Fibroblast of skin of back (primary cell): ENCODE measurements at regions not wholly inside any gene's neighbourhood (a gene's known extent, or its start where the extent isn't known, plus 50 kb on each side); places are given as distances from the start of the nearest gene placed in this dataset.

Source experiments
- DNase-seq: peaks from one replicate; pipeline ENCODE4 v3.0.0-alpha.2; 2013

DNA sequence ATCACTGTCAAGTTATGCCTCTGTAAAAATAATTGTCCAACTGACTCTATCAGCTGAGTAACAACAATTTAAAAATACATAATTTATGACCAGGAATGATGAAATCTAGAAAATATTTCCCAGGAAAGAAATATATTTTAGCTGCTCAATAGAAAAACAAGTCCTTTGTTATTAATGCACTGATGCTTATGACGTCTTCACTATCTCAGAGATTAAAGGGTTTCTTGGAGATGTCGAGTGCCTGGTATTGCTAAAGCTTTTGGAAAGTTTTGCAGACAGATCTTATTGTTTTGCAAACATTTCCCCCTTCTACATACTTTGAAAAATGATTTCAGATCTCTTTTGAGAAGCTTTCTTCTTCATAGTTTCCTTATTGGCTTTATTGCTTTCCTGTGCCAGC lies 154.6 kb upstream of the RPS6KA3 start:
- DNase-seq = peak; percentile 5

DNA sequence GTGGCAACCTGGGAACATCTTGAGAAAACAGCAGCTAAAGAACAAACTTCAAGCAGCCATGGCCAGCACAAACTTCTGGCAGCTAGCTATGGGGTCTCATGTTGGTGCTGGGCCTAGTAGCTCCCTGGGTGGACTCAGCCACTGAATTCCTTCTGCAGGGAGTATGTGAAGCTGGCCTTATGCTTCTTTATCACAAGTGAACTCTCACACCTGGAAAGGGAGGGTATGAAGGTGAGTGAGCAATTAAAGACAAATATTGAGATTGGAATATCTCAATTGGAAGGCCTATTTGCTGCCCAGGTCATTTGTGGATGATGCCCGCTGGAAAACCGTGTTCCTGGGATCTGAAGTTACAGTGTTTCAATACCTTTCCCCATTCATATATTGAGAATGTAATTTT lies 153.3 kb upstream of the RPS6KA3 start:
- DNase-seq = no peak

DNA sequence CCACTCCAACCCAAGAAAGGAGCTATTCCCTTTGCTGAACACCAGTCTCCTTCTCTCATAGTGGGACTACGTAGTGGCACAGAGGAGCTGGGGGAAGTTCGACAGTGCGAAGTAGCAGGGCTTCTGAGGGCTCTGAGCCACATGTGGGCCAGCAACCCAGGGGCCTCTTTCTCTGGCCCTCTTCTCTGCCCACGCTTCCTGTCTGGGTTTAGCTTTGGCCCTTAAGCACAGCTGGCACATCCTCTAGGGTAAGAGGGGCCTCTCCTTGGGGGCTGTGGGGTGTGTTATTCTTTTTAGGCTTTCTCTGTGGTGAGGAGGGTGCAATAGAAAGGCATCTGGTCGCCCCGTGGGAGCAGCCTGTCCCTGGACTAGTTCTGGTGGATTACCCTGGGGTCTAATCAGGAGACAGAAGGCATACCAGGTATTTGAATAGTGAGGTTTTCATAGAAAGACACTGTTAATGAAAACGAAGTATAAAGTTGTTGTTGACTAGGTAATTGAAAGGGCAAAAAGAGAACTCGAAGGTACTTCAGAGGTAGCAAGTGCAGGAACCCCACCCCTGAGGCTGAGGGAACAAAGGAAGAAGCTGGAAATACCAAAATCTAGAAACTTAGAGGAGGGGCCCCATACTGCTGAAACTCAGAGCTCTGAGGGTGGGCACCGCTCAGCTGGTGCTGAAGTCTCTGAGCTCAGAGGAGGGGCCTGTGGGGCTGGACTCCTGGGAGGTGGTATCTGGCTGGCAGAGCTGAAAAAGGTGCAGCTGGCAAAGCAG lies 151.9 kb upstream of the RPS6KA3 start:
- DNase-seq = no peak

DNA sequence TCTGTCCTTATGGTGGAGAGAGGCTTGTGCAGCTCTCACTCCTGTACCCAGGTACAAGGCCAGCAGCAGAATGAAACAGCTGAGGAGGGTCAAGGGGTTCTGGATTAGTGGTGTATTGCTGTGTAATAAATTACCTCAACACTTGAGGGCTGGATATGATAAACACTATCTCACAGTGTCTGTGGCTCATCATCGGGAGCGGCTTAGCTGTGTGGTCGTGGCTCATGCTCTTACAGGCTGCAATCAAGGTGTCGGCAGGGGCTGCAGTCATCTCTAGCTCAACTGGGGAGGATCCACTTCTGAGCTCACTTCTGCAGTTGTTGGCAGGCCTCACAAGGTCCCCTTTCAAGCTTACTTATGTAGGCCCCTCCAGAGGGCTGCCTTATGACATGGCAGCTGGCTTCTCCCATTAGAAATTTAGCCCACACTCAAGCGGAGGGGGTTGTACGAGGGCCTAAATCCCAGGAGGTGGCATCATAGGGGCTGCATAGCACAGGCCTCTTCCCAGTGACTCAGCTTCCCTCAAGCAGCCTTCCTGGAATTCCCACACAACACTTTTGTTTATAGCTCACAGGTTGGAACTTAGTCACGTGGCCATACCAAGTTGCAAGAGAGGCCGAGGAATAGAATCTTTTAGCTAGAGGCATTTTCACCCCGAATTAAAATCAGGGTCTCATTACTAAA lies 148.2 kb upstream of the RPS6KA3 start:
- peak; percentile 6 for DNase-seq

DNA sequence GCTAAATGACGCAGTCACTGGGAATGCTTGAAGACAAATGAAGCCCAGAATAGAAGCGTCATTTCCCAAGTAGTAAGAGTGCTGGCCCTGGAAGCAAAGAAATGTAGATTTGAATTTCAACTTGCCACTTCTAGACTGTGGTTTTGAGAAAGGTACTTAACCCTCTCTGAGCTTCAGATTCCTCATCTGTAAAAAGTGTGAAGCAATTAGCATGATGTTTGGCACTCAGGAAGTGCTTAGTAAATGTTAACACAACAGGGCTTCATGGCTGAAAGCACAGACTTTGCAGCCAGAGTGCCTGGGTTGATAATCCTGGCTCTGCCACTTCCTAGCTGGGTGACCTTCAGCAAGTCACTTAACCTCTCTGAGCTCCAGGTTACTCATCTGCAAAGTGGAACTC lies 147.4 kb upstream of the RPS6KA3 start:
- DNase-seq = no peak

DNA sequence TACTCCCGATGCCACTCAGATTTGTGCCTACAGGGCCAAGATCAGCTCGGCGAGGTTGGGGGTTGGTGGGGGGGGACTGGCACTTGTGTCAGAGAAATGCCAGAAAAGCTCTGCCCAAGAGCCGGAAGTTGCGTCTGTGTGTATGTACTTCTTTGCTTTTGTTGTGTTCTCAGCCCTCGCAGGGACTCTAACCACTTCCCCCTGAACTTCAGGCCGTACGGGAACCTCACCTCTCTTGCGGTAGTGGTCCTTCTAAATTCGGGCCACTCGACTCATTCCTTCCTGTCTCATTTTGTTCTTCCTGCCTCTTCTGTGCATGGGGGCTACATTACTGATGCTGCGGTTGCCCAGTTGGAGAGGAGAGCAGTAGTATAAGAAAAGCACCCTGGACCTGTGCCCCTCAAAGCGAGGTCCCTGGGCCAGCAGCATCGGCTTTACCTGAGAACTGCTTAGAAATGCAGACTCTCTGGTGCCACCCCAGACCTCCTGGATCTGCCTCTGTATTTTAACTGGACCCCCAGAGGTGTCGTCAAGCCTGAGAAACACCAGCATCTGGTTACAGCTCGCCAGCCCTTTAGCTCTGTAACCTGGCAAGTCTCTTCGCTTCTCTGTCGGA lies 146.3 kb upstream of the RPS6KA3 start:
- DNase-seq = no peak

DNA sequence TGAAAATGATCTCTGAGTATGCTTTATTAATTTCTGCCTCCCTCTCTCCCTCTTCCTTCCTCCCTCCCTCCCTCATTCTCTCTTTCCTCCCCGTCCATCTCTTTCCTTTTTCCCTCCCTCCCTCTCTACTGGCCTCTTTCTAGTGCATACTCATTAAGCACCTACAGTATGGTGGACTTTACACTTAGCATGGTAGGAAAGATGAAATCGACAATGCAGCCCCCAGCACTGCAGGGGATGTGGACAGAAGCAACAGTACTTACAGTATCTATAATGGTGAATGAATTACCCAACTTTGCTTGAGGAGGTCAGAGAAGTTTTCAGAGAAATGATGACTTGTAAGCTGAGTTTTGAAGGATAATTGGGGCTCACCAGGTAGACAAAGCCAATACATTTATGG lies 143.8 kb upstream of the RPS6KA3 start:
- no peak for DNase-seq

DNA sequence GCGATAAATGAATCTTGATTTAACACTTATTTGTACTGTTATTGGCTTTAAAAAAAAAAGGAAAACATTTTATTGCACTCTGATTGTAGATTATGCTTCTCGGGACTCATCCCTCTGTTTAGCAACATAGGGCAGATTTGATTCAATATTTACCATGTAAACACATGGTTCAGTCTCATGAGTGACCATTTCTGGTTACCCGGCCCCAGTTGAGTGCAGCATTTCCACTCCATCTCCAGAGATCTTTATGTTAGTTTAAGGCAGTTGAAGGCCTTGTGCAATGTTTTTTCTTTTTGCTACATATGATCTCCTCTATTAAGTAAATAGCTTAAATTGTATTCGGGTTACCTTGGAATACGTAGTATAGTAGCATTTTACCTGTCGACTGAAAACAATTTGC lies 143.3 kb upstream of the RPS6KA3 start:
- DNase-seq = no peak

DNA sequence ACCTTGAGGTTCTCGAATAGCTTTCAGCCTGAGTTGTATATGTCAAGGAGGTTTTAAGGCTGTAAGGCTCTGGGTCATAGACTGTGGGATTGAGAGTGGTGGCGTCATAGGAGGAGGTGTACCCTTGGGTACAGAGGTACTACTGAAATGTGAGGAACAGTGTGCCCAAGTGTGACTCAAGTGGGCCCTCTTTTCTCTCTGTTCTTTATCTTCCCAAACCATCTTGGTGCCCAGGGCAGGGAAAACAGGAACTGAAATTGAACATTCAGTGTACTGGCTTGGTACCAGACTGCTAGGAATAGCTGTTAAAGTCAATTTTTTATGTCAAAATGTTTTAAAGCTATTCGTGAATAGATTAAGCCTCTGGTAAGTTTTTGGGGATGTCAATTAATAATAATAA lies 136.2 kb upstream of the RPS6KA3 start:
- DNase-seq = no peak

DNA sequence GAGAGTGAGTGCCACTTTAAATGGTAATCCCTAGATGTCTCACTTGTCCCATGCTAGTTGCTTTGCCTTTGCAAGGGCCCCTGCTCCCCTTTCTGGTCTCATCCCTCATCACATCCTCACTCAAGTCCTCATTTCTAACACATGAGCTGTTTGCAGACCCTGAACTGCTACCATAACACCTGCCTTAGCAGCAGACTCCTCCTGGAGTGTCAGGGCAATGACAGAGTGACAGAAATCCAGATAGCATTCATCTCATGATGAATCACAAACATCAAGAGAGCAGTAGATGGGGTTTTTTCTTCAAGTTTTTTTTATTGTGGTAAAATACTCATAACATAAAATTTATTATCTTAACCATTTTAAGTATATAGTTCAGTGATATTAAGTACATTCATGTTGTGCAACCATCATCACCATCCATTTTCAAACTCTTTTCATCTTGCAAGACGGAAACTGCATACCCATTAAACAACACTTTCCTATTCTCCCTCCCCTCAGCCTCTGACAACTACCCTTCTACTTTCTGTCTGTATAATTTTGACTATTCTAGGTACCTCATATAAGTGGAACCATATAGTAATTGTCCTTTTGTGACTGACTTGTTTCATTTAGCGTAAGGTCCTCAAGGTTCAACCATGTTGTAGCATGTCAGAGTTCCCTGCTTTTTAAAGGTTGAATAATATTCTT lies 133.2 kb upstream of the RPS6KA3 start:
- no peak for DNase-seq

DNA sequence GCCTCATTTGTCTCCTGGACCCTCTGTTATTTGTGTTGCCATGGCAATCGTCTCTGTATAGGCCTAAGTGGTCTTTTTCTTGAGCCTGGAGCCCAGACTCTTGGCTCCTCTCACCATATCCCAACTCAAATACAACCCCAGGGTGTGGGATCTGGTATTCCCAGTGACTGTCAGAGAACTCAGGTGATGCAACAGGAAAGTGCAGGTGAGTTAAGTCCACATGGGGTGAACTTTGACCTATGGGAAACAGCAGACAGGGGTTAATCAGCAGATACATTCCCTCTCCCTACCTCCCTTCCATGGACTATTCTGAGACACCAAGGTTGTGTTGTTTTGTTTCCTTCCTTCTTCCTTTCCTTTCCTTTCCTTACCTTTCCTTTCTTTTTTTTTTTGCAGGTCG lies 130.9 kb upstream of the RPS6KA3 start:
- no peak for DNase-seq

DNA sequence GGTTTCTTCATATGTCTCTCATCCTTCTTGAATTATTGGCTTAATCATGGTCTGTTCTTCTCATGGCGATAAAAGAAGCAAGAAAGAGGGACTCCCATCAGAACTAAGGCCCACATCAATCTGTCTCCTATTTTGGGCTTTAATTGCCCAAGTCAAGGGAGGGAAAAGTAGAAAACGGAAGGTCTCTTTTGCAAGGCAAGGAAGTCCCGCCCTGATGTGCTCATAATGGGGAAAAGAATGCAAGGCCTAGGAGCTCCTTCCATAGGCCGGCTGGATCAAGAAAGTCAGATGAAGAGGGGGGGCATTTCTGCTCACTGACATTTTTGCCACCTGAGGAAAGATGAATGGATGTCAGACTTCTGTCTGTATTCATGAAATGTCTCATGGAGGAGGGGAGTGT lies 127.7 kb upstream of the RPS6KA3 start:
- no peak for DNase-seq

DNA sequence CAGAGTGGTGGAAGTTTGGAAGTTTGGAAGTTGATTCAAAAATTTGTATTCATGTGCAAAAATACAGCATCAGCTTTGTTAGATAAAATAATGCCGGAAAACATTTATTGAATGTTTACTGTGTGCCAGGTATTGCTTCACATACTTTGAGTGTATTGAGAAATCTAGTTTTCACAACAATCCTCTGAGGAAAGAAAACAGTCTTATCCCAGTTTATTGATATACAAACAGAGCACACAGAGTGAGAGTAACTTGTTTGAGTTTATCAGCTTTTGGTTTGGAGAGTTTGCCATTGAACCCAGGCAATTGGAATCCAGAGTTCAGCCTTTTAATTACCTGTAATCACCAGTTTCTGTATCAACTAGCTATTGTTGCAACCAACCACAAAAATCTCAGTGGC lies 127.2 kb upstream of the RPS6KA3 start:
- no peak for DNase-seq

DNA sequence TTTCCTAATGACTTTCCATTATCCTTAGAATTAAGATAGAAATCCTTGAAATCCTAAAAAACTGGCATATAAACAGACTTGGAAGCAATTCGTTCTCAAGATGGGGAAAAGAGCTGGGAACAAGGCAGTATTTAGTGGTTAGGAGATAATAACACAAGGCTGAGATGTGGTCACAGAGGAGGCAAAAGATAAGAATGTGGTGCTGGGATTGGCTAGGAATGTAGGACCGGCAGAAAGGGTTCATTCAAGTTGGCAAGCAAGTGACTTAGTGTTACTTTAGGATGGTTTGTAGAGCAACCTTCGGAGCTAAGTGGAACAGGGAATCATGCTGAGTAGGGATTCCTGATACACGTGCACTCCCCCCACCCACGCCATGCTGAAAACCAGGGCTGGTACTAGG lies 121.9 kb upstream of the RPS6KA3 start:
- DNase-seq = no peak

DNA sequence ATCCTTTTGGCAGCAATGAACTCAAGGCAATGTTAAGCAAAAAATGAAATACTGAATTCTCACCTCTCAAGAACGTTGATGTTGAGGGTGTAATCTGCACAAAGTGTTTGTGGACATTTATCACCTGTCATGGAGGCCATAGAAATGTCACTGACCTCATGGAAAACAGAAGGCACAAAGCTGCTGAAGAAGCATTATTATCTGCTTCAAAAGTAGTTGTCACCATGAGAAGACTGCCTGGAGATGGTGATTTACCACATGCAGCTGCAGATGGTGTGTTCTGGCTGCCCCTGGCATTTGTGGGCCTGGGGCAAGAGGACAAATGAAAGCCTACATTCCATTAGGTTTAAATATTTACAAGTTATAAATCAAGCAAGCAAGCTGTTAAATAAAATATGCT lies 116.8 kb upstream of the RPS6KA3 start:
- no peak for DNase-seq

DNA sequence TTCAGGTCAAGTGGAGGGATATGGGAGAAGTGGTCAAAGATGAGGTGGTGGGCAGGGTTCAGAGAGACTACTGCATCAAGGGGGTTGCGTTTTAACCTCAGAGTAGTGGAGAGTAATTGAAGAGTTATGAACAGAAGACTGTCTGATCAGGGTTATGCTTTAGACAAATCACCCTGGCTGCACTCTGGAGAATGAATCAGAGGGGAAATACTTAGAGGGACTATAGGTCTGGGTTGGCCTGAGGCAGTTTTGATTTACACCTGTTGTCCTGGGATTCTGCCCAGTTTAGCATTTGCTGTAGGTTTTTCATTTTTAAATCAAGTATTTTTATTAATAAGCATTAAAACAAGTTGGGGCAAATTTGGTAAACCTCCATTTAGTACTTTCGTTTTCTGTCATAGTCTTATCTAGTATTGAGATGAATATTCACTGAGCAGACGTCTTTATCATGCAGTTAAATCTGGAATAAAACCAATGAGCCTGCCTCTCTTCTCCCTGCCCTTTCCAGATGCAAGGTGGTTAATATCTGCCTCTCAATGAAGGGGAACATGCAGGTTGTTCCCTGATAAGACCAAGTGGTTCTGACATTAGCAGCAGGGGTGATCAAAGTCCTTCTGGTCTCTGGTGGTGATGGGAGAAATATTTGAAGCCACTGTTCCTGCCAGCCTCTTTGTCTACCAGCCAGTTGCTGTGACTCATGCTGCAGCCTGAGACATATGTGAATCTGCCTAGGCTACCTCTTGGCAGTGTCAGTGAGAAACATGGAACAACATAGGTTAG lies 116.0 kb upstream of the RPS6KA3 start:
- no peak for DNase-seq

DNA sequence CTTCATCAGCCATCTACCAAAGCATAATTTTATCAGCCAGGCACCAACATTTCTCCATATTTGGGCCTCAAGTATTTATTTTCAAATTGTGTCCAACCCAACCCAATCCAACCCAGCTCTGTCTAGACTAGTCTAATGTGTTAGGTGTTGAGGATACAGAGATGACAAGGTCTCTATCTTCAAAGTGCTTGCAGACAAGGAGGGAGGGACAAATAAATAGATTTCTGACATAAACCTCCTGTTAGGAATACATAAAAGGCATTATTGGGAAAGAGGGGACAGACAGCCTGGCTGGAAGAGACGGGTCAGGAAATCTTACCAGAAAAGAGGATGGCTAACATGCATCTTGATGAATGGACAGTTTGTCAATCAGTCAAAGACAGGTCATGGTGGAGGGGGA lies 115.4 kb upstream of the RPS6KA3 start:
- no peak for DNase-seq

DNA sequence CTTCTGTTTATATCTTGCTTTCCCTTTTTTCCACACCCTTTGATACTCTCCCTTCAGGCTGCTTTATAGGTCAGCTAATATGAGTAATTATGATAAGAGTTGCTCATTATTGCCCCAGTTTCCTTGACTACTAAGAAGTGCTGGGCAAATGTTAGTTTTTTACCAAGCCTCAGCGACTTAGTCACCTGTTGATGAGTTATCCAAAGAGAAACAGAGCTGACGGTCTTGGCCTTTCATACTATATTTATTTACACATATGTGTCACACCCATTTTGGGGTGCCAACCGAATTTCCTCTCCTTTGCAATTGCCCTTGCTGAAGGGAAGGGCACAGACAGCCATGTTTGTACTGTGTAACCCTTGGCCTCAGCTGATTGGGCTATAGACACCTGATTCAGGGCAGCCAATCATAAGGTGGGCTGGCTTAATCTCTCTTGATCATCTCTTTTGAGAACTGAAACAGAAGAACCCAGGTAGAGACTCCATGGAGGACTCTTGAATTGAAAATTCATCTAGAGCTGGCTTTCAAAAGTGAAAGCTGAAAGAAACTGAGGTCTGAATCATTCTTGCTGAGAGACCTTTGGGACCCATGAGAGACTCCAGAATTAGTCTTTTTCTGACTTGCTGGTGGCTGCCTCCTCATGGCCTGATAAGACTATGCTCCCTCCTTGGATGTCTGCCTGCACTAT lies 111.7 kb upstream of the RPS6KA3 start:
- DNase-seq = peak; percentile 6

DNA sequence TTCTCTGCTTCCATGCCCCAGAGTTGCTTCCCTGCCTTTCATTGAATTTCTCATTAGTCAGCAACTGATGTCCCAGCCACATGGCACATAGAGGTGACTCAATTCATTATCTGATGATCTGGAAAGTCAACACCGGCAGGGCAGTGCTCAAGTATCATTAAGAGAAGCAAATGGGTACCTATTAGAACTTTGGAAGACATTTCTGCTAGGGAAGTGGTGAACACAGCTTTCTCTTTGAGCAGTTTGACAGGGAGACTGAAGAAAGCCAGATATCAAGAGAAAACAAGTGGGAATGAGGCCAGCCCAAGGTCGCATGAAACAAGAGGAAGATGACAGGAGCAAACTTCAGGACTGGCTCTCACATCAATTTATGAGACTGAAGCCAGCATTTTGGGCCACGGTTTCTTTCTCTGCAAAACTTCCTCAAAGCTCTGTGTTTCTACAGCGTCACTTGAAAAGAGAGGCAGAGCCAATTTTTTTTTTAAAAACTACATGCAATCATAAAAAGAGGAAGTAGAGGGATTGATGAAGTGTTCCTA lies 108.3 kb upstream of the RPS6KA3 start:
- no peak for DNase-seq

DNA sequence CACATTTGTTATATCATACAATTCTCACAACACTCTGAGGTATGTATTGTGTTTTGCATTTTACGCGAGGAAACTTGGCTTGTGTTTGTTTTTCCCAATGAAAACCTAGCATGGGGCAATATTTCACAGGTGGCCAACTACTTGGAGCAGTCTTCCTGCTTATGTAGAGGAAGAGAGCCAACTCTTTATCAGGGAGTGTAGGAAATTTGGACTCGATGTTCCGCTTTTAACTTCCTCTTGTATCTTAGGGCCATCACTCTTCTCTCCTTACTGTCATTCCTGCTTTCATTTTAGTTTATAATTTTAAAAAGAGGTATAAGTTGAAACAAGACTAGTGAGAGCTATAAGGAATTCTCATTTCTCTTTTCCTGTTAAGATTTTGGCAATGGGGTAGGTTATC lies 107.7 kb upstream of the RPS6KA3 start:
- no peak for DNase-seq

DNA sequence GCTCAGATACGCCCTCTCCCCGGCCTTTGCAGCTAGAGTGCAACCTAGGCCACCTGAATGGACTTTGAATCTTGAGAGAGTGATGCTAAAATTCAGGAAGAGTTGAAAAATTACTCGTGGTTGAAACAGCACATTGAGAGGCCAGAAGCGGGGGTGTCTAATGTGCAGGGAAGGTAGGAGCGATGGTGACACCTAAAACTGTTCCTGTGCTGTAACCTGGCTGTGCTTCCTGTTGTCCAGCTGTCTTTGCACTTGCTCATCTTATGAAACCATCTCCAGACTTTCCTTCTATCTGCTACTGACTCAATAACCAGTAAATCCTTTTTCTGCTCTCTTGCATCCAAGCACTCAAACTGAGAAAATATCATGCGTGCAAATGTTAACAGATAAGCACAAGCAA lies 106.4 kb upstream of the RPS6KA3 start:
- DNase-seq = no peak

DNA sequence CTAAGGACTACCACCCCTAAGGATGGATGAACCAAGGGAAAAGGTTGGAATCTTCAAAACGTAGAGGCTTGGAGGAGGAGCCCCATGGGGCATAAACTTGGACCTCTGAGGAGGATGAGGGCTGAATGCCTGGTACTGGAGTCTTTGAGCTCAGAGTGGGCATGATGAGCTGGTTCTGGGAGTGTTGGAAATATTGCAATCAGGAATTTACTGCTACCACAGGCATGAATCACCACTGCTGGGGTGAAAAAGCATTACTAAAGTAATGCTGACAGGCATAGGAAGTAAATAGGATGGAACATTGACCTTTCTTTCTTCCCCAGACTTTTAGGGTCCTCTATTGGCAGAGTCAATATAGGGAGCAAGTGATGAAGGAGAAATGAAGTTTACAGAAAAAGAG lies 105.8 kb upstream of the RPS6KA3 start:
- DNase-seq = peak; percentile 51
